Fibroblast of the conjunctiva (primary cell): ENCODE measurements at regions not wholly inside any gene's neighbourhood (a gene's known extent, or its start where the extent isn't known, plus 50 kb on each side); places are given as distances from the start of the nearest gene placed in this dataset.

Experiments used
- DNase-seq: peaks from one replicate; pipeline ENCODE4 v3.0.0-alpha.2; 2010; ENCODE audit warnings: low read depth

DNA sequence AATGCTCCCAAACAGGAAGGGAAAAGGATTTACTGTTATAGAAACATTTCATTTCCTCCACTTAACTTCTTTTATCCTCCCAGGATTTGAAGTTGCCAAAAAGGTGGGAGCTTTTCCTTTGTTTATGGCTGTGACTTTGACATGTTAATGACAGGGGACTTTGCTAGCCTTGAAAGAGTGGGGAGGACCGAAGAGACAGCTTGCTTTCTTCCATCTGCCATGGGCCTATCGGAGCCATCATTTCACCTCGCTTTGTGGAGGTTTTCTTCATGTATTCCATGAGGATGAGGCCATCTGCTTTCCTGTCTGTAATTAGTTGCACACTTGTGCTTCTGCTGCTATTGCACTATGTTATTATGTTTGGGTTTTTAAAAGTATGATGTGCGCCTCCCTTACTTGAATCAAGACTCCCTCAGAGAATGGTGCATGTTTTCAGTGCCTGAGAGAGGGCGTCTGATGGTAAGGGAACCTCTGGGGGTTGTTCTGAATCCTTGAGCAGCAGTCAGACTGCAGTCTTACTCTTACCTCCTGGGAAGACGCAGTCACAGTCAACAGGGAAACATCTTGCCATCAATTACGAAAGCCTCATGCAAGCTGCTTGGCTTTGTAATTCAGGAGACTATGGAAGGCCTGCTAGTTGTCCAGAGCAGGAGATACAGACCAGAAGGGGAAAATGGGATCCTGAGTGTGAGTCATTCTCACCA is 173.3 kb upstream of the MGAT5 start:
- DNase-seq = no peak

DNA sequence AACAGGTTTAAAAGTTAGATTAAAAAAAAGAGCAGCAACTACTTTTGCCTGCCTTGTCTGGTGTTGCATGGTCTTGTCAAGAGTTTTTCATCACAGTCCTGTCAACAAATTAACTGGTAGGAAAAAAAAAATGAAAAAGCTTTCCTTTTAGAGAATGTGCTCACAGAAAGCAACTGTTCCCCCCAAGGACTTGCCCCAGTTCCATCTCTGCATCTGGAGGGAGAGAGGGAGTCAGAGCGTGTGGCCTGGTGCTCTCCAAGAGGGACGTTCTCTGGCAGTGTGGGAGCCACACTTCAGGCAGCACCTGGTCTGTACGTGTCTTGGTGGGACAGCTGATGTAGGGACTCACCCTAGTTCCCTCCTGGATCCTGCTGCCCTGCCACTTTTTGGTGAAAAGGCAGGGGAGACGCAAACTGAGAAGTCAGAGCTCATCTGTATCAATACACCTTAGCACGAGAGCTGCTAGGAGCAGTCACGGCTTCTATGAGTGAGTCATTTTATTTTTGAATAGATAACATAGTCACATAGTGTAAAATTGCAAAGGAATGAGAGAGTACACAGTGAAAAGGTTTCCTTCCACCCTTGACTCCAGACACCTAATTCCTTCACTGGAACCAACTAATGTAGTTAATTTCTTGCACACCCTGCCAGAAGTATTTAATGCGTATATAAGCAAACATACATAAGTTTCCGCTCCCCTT is 172.5 kb upstream of the MGAT5 start:
- DNase-seq = no peak

DNA sequence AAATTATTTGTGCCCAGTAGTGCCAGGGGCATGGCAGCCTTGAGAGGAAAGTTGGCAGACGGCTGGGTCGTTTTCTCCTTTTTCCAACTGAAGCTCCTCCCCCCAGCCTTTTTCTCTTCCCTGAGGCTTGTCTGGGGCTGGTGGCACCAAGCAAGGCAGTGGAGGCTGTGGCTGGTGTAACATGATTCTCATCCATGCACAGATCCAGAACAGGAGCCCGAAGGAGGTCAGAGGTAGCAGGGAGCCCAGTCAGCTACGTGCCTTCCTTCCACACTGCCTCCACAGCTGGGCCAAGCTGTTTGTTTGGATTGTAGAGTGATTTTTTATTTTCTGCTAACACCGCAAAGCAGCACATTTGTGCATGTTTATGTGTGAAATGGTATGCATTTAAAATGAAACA is 170.3 kb upstream of the MGAT5 start:
- no peak for DNase-seq

DNA sequence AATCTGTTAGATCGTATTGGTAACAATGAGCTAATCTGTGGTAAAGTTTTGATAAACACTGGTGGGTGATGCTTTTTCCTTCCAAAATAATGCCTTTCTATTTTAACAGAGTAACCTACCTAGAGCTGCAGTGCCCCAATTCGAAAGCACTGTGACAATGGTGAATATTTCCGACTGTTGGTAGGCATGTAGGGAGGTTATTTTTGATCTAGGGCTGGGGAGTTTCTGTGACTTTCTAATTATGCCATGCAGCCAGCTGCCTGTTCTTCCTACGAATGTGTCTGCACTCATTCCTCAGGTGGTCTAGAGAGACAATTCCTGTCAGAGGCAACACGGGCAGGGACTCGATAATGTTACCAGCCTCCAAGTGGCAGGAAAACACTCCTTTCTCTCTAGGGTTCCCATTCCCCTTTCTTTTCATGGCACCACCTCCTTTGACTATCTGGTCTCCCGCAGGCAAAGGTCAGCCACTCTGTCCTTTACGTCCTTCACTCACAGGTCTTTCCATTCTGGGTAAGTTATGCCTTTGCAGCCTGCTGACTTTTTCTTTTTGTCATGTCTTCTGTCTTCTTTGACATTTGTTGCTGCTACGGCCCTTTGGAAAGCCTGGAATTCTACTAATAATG is 167.2 kb upstream of the MGAT5 start:
- DNase-seq = no peak

DNA sequence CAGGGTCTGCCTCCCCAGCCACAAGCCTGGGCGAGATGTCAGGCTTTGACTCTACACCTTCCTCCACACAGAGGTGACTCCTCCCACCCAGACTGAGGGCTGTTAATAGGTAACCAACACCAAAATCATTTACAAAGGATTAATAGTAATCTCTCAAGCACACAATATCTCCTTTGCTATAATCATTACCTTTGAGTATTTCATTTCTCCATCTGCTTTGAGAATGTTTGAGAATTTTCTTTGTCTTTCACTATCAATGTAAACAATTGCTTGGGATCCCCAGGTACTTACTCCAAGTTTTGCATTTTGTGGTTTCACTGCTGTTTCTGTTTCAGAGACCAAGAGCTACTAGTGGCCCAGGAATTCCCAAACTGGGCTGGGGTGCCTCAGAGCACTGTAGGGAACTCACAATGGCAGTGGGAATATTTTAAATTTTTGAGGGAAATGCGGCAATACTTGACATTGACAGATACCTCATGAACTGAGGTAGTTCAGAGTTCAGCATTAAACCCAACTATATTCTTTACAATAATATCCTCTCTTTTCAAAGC is 166.4 kb upstream of the MGAT5 start:
- DNase-seq = no peak

DNA sequence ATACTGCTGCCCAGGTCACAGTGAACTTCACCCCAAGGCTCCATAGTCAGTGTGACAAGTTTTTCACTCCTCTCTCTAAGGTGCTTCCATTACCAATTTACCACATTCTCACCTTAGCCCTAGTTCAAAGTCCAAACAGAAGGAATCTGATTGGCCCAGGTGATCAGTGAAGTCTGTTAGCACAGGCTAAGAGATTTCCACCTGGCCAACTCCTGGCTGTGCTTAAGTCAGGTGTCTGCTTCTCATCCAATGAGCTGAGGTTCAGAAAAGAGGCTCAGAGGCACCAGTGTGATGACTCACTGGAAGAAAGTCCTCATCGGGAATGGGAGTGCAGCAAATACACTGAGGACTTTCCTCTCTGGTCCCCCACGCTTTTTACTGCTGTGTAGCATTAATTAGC is 164.4 kb upstream of the MGAT5 start:
- no peak for DNase-seq

DNA sequence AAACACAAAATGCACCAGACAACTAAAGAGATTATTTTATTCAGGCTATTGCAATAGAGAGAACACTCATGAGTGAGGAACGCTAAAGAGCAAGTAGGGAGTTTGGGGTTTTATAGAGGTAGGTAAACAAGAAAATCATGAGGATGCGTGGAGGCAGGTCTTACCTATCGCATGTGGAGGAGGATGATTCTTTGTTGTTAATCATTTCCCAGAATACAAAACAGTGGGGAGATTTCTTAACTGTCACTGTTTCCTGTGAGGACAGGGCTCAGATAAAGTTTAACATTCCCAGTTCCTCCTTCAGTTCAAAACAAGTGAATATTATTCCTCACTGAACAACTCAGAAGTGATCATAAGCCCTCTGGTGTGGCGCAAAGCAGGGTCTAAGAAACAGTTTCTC is 156.1 kb upstream of the MGAT5 start:
- no peak for DNase-seq

DNA sequence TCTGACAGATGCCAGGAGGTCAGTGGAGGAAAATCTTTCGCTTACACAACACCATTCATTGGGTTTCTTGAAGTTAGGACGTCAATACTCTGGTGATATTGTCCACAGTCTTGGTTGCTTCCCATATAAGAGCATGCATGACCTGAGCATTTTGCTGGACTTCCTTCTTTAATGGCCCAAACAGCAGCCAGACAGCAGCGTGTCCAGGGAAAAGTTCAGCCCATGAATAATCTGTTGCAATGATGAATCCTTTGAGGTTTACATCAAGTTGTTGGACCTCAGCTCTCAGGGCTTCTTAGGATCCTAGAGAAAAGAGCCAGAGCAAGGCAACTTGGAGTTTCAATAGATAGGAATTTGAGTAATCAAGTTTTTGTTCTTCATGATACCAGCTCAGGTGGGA is 155.6 kb upstream of the MGAT5 start:
- DNase-seq = no peak

DNA sequence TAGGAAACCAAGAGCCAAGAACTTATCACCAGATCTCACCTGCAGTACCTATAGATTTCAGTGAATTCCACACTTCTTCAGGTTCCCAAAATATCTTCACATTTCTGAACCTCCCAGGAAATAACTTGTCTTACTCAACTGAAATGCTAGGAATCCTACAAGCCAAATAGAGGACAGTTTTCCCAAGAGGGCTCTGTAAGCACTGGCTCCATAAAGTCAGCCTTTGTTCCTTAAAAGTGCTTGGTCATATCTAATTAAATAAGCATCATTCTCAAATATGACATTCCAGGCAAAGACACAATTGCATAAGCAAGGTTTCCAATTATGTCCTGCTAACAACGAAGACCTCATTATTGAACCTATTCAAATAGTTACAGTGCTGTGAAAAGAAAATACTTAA is 154.6 kb upstream of the MGAT5 start:
- DNase-seq = no peak

DNA sequence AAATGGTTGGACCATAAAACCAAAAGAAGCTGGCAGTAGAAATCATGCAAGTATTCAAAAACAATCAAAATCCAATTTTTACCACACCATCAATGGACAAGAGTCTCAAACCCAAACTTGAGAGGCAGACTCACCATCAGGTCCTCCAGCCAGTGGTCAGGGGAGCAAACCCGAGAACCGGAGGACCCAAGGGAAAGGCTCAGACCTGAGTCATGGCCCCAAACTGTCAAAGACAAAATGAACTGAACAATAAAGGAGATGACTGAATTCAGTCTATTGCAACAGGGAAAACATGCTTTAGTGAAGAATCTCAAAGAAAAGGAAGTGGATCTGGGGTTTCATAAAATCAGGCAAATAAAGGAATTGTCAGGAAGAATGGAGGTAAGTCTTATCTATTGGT is 150.7 kb upstream of the MGAT5 start:
- DNase-seq = no peak

DNA sequence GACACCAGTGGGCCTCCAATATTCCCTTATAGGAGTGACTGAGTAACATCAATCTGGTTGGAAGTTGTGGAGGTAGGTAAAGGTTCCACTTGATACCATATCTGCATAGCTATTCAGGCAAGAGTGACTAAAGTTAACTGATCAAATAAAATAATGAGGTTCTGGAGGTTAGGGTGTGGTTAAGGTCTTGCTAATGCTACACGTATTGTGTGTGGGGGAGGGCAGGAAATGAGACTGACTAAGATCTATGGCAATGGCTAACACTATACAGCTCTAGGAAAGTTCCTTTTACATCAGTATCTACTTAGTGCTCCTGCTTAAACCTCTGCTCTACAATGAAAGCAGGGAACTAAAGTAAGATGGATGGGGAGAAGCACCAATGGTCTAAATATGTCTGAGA is 149.1 kb upstream of the MGAT5 start:
- no peak for DNase-seq

DNA sequence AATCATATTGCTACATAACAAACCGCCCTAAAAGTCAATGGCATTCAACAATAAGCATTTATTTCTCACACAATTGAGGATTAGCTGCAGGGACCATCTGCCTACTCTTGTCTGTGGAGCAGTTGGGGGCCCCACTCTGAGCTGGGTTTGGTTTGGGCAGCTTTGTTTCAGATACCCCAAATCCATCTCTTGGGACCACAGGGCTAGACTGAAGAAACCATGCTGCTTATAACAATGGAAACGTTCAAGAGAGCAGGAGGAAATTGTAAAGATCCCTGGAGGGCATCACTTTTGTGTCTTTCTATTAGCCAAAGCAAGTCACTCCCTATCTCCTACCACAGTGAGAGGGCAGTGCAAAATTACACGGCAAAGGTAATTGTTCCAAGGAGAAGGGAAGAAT is 146.5 kb upstream of the MGAT5 start:
- DNase-seq = no peak

DNA sequence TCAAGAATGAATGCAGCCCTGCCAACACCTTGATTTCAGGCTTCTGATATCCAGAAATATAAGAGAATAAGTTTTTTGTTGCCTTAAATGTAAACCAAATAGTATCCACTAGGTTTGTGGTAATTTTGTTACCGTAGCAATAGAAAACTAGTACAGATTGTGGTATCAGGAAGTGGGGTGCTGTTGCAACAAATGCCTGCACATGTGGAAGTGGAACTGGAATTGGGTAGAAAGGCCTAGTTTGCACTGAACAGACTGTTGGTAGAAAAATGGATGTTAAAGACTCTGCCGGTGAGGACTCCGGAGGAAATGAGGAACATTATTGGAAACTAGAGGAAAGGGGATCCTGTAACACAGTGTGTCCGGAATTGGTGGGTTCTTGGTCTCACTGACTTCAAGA is 145.8 kb upstream of the MGAT5 start:
- DNase-seq = no peak

DNA sequence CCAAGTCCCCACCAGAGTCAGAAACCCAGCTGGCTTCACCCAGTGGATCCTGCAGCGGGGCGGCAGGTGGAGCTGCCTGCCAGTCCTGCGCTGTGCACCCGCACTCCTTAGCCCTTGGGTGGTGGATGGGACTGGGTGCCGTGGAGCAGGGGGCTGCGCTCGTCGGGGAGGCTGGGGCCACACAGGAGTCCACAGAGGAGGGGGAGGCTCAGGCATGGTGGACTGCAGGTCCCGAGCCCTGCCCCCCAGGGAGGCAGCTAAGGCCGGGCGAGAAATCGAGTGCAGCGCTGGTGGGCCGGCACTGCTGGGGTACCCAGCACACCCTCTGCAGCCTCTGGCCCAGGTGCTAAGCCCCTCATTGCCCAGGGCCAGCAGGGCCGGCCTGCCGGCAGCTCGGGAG is 144.6 kb upstream of the MGAT5 start:
- no peak for DNase-seq

DNA sequence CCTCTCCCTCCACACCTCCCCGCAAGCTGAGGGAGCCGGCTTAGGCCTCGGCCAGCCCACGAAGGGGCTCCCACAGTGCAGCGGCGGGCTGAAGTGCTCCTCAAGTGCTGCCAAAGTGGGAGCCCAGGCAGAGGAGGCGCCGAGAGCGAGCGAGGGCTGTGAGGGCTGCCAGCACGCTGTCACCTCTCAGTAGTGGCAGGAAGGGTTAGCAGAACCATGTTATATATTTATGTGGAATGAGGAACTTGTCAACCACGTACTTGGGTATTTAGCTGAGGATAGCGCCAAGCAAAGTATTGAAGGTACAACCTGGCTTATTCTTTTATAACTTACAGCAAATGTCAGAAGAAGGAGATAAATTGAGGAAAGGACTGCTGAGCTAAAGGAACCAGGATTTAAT is 144.1 kb upstream of the MGAT5 start:
- DNase-seq = no peak

DNA sequence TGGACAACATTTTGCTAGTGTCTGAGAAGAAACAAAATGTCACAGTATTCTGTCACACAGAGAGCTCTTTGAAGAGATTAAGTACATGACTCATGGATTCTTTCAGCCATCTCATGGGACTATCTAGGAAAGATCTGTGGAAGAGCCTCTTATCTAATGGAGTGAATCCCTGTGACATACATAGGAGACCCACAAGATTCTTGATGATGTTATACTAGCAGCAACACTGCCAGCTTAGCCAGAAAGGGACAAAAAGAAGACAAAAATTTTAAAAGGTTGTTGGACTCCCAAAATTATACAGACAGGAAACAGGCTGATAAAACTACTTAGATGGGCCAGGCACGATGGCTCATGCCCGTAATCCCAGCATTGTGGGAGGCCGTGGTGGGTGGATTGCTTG is 143.3 kb upstream of the MGAT5 start:
- DNase-seq = no peak

DNA sequence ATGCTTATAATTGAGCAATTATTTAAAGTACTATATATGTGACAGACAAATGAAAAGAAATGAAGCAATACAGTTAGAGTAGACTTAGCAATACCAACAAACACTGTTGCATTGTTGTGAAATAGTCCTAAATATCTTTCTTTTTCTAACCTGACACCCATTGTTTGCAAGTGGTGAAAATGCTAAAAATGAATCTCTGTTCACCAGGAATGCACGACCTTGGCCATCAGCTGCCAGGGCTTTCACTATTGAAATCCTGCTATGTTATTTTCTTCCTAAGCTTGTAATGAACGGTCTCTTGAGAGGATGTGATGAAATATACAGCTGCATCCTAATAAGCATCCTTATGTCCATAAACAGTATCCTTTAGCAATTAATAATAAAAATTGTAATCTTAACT is 136.2 kb upstream of the MGAT5 start:
- no peak for DNase-seq

DNA sequence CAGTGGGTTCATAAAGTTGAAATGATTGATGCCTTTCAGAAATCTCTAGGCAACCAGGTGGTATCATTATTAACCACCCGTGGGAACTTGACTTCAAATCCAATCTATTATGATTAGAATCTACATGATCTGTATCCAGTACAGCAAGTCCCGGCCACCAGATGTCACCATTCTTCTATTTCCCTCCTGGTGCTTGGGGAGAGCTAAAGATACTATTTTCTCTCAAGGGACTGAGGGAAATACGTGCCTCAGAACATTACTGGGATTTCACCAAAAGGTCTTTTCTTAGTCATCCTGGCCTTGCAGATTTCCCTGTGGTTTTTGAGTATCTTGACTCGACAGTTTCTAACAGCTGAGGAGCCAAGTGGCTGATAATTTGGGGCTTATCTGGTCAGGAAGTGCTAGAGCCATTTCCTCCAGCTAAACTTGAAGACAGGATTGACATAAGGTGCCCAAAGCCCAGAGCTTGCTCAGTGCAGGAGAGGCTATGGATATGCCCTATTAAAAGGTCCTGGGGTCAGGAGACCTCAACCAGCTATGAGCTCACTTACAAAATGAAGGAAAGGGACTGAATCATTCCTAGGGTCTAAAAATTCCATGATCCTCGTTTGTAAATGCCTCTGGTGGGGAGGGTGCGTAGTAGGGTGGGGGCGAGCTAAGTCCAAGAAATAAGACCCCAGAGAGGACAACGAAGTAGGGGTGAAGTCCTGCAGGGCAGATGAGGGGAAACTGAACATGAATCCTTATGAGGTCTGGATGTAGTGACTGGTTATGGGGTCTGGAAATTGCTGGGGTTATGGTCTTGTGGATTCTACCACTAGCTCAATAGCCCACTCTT is 135.4 kb upstream of the MGAT5 start:
- peak; percentile 92 for DNase-seq

DNA sequence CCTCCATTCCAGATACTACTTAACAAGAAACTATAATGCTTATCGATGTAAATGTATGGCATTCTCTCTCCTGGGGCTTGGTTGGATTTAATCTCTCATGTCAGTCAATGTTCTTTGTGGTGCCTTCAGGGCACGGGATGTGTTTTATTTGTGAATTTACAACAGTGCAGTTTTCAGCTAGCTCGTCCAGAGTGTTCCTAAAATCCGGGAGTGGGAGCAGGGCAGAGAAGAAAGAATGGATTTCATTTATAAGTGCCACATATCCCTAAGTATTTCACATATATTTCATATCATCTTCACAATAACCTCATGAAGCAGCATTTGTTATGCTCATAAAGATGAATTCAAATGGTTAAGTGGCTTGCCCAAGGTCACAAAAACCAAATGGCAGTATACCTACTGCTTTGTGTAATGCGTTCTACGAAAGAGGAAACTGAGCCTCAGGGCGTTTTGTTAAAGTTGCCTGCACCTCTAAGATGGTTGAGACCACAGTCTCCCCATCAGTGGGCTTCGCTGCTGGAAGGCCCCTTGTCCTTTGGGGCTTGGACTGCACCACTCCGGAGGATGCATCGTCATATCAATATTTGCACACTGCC is 134.7 kb upstream of the MGAT5 start:
- DNase-seq = no peak

DNA sequence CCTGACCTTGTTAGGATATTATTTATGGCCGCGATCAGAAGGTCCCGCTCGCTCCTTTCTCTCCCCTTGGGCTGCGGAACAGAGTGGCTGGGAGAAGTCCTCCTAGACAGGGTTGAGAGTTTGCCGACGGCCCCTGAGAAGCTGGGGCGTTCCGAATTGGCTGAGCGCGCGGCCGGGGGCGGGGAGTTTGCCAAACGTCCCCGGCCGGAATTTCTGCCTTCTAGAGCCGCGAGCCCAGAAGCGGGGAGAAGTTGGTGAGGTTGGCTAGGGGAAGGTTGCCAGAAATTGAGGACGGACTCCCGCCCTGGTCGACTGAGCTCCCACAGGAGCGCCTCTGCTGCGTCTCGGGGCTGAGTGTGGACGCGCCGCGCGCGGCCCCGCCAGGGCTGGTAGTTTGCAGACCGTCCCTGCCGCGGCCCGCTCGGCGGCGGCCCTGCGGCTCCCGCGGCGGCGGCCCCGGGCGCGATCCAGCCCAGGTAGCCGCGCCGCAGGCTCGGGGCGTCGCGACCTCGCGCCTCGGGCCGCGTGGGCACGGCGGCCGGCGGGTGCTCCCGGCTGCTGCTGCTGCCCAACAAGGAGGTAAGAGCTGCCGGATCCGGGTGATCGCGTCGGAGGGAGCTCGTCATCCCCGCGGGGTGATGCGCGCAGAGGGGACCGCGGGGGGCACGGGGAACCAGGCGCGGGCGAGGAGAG is 134.0 kb upstream of the MGAT5 start:
- peak; percentile 91 for DNase-seq

DNA sequence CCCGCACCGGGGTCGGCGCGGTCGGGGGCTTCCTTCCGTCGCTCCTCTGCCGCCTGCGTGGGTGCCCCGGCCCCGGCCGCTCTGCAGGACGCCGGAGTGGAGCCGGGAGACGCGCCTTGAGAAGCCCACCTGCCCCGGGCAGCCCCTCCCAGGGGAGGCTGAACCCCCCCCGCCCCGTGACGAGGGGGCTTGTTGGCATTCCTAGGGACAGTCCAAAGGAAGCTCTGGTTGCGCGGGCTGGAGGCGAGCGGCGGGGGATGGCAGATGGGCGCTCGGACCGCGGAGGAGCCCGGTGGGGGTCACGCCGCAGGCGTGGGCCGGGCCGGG is 133.5 kb upstream of the MGAT5 start:
- no peak for DNase-seq
